ENCODE measurements at regions not wholly inside any gene's neighbourhood (a gene's known extent, or its start where the extent isn't known, plus 50 kb on each side); places are given as distances from the start of the nearest gene placed in this dataset.

GRCh38 chr22:34592123-34592740, 473.7 kb upstream of the ISX start:
- no peak for TF ChIP-seq FLYWCH1 (CRISPR knock-in tag; IDR thresholded peaks at IDR 0.05)
- no peak for TF ChIP-seq ZEB1 (IDR thresholded peaks at IDR 0.05; ENCODE audit: insufficient replicate concordance, low read depth)
- no peak for TF ChIP-seq MEIS2 (CRISPR knock-in tag; IDR thresholded peaks at IDR 0.05)
- TF ChIP-seq ZNF776 (CRISPR knock-in tag; IDR thresholded peaks at IDR 0.05): no peak
- TF ChIP-seq SMC3 (IDR thresholded peaks at IDR 0.05; ENCODE audit: low read length): no peak

Data from HepG2 (cell line).